ENCODE measurements at regions not wholly inside any gene's neighbourhood (a gene's known extent, or its start where the extent isn't known, plus 50 kb on each side); places are given as distances from the start of the nearest gene placed in this dataset.
"Not testable (repeated sequence)": the region's sequence is repeated elsewhere in the genome, so short reads cannot be mapped to it uniquely, and the experiment has no call there.

GRCh38 chr3:153903430-153903829, 217.8 kb upstream of the ARHGEF26 start:
- no peak for DNase-seq (ENCODE audit: low read depth in 3 of 3)

GRCh38 chr3:153906366-153906765, 214.8 kb upstream of the ARHGEF26 start:
- DNase-seq (ENCODE audit: low read depth in 3 of 3), result no peak

GRCh38 chr3:153910387-153910786, 210.8 kb upstream of the ARHGEF26 start:
- no peak for DNase-seq (ENCODE audit: low read depth in 3 of 3)

- DNase-seq (ENCODE audit: low read depth in 3 of 3), result no peak
Measured at GRCh38 chr3:153911116-153911515, 210.1 kb upstream of the ARHGEF26 start.

- DNase-seq (ENCODE audit: low read depth in 3 of 3), result no peak
Measured at GRCh38 chr3:153919773-153920172, 201.4 kb upstream of the ARHGEF26 start.

GRCh38 chr3:153921826-153922225, 199.4 kb upstream of the ARHGEF26 start:
- no peak for DNase-seq (ENCODE audit: low read depth in 3 of 3)

GRCh38 chr3:153925841-153926514, 195.2 kb upstream of the ARHGEF26 start:
- DNase-seq (ENCODE audit: low read depth in 3 of 3), result no peak

GRCh38 chr3:153927107-153927506, 194.1 kb upstream of the ARHGEF26 start:
- DNase-seq (ENCODE audit: low read depth in 3 of 3), result no peak

GRCh38 chr3:153928851-153929250, 192.3 kb upstream of the ARHGEF26 start:
- DNase-seq (ENCODE audit: low read depth in 3 of 3), result no peak

GRCh38 chr3:153933481-153933880, 187.7 kb upstream of the ARHGEF26 start:
- DNase-seq (ENCODE audit: low read depth in 3 of 3), result not testable (repeated sequence)

GRCh38 chr3:153944084-153944483, 177.1 kb upstream of the ARHGEF26 start:
- no peak for DNase-seq (ENCODE audit: low read depth in 3 of 3)

GRCh38 chr3:153951276-153951675, 169.9 kb upstream of the ARHGEF26 start:
- no peak for DNase-seq (ENCODE audit: low read depth in 3 of 3)

GRCh38 chr3:153952091-153952490, 169.1 kb upstream of the ARHGEF26 start:
- no peak for DNase-seq (ENCODE audit: low read depth in 3 of 3)

GRCh38 chr3:153956613-153957012, 164.6 kb upstream of the ARHGEF26 start:
- no peak for DNase-seq (ENCODE audit: low read depth in 3 of 3)

GRCh38 chr3:153957421-153957820, 163.8 kb upstream of the ARHGEF26 start:
- DNase-seq (ENCODE audit: low read depth in 3 of 3), result no peak

GRCh38 chr3:153958635-153959595, 162.3 kb upstream of the ARHGEF26 start:
- DNase-seq (ENCODE audit: low read depth in 3 of 3), result no peak

GRCh38 chr3:153960458-153961074, 160.6 kb upstream of the ARHGEF26 start:
- DNase-seq (ENCODE audit: low read depth in 3 of 3), result no peak

- no peak for DNase-seq (ENCODE audit: low read depth in 3 of 3)
Measured at GRCh38 chr3:153961494-153961893, 159.7 kb upstream of the ARHGEF26 start.

GRCh38 chr3:153963012-153963411, 158.2 kb upstream of the ARHGEF26 start:
- no peak for DNase-seq (ENCODE audit: low read depth in 3 of 3)

GRCh38 chr3:153967260-153967659, 153.9 kb upstream of the ARHGEF26 start:
- DNase-seq (ENCODE audit: low read depth in 3 of 3), result no peak

- DNase-seq (ENCODE audit: low read depth in 3 of 3), result no peak
Measured at GRCh38 chr3:153970047-153970446, 151.1 kb upstream of the ARHGEF26 start.

GRCh38 chr3:153970741-153971347, 150.3 kb upstream of the ARHGEF26 start:
- no peak for DNase-seq (ENCODE audit: low read depth in 3 of 3)

Data from stimulated activated CD4-positive, alpha-beta T cell treated with anti-CD3 and anti-CD28 coated beads, TNF-alpha, amount 100 ng/mL, for 48 hours (primary cell).